Left cardiac atrium (tissue), 4 donors: ENCODE measurements at regions not wholly inside any gene's neighbourhood (a gene's known extent, or its start where the extent isn't known, plus 50 kb on each side); places are given as distances from the start of the nearest gene placed in this dataset.
A peak's percentile ranks its signal among the peaks of the same experiment; 100 is the strongest.
"Not testable (repeated sequence)": the region's sequence is repeated elsewhere in the genome, so short reads cannot be mapped to it uniquely, and the experiment has no call there.

Source experiments
- ATAC-seq, 2 donors: fragments of 200-7000 bp; cut with Tn5 transposase; one replicate each; pipeline ENCODE4 v1.9.1; 2020; ENCODE audit warnings: mild to moderate bottlenecking in 2 of 2, moderate library complexity in 2 of 2
- DNase-seq: peaks from one replicate; pipeline ENCODE4 v3.0.0-alpha.2; 2020
- intact Hi-C, 2 donors: fragments of 100-400 bp; cut with DNase I; formaldehyde crosslinking; loops; one replicate each; pipeline versions ENCODE4 v1.14.1 to v1.15.1; 2022 to 2023
- donor health status: DM: no; HTN: yes; CAD: no.
- donor health status: DM: no; HTN: yes; CAD: no; lungs with severe emphysema.
- donor health status: DM: yes; HTN: yes; CAD: no.
- donor health status: Dilated cardiomyopathy.

GRCh38 chr13:18874875-18875789 is 306.5 kb downstream of the TUBA3C start:
- DNase-seq (peak; percentile 18), ATAC-seq (peak; percentile 33 to 38)
- intact Hi-C loops: not testable (repeated sequence)

DNA sequence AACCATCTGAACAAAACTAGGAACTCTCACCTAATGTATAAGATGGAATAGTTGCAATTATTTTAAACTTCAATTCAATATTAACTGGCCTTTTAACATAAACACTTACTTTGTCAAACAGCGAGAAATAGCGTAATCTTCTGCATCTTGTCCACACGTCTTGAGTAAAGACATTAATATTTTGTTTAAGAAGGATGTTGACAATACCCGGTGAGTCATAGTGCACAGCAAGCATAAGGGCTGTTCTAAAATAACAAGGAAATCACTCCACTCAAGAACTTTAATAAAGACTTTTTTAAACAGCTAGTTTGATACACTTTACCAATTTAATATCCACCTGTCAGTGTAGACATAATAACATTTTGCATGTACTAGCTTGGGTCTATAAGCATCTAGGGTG is 311.1 kb downstream of the TUBA3C start:
- intact Hi-C loops, ATAC-seq, DNase-seq: not testable (repeated sequence)

GRCh38 chr13:18869365-18869764 is 312.3 kb downstream of the TUBA3C start:
- DNase-seq, ATAC-seq, intact Hi-C loops: not testable (repeated sequence)

DNA sequence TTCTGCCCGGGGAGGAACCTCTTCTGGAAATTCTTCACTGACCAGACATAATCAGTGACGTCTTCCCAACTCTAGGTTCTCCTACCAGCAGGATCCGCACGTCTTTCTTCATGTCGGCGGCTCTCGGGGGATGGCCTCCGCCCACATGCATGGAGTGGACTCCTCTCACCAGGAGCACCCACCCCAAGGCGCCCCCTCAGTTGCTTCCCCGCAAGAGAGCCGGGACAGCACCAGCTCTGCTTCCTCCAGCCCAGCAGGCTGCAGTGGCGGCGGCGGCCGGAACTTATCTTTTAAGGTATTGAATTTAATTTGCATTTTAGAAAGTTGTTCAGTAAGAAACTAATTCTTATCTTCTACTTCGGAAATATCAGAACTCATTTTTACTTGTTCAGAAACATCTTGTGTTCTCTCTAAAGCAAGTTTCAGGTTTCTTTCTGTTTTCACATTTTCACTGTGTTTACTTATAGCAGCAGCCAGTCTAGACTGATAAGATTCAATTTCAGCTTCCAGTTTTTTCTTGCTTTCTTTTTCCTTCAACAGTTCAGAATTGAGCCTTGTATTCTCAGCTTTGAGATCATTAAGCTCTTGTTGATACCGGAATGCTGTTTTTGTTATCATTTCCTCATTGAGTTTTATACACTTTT is 343.5 kb downstream of the TUBA3C start:
- DNase-seq, ATAC-seq, intact Hi-C loops: not testable (repeated sequence)

DNA sequence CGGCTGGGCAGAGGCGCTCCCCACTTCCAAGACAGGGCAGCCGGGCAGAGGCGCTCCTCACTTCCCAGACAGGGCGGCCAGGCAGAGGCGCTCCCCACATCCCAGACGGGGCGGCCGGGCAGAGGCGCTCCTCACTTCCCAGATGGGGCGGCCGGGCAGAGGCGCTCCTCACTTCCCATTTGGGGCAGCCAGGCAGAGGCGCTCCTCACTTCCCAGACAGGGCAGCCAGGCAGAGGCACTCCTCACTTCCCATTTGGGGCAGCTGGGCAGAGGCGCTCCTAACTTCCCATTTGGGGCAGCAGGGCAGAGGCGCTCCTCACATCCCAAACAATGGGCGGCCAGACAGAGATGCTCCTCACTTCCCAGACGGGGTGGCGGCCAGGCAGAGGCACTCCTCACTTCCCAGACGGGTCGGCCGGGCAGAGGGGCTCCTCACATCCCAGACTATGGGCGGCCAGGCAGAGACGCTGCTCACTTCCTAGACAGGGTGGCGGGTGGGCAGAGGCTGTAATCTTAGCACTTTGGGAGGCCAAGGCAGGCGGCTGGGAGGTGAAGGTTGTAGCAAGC is 344.4 kb downstream of the TUBA3C start:
- DNase-seq, intact Hi-C loops, ATAC-seq: not testable (repeated sequence)

DNA sequence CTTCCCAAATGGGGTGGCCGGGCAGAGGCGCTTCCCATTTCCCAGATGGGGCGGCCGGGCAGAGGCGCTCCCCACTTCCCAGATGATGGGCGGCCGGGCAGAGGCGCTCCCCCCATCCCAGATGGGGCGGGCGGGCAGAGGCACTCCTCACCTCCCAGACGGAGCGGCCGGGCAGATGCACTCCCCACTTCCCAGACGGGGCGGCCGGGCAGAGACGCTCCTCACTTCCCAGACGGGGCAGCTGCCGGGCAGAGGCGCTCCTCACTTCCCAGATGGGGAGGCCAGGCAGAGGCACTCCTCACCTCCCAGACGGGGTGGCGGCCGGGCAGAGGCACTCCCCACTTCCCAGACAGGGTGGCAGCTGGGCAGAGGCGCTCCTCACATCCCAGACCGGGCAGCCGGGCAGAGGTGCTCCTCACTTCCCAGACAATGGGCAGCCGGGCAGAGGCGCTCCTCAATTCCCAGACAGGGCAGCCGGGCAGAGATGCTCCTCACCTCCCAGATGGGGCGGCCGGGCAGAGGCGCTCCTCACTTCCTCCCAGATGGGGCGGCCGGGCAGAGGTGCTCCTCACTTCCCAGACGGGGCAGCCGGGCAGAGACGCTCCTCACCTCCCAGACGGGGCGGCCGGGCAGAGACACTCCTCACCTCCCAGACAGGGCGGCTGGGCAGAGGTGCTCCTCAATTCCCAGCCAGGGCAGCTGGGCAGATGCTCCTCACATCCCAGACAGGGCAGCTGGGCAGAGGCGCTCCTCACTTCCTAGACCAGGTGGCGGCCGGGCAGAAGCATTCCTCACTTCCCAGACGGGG is 345.0 kb downstream of the TUBA3C start:
- intact Hi-C loops, DNase-seq, ATAC-seq: not testable (repeated sequence)

- ATAC-seq, intact Hi-C loops, DNase-seq: not testable (repeated sequence)
Measured at GRCh38 chr13:18835754-18836153, 345.9 kb downstream of the TUBA3C start.

DNA sequence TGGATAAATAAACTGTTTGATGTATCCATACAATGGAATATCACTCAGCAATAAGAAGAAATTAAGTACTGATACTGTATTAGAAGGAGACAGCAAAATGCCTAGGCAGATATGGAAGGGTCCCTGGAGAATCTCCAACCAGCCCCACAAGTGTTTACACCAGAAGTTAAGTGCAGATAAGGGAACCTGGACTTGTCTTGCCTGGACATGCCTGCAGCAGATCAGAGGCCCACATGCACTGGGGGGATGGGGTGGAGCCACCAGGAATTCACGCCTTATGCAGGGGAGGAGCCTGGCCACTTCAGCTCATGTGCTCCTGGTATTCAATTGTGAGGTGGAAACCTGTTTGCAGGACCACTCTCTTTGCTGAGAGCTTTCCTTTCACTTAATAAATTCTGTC is 356.9 kb downstream of the TUBA3C start:
- intact Hi-C loops, DNase-seq, ATAC-seq: not testable (repeated sequence)

DNA sequence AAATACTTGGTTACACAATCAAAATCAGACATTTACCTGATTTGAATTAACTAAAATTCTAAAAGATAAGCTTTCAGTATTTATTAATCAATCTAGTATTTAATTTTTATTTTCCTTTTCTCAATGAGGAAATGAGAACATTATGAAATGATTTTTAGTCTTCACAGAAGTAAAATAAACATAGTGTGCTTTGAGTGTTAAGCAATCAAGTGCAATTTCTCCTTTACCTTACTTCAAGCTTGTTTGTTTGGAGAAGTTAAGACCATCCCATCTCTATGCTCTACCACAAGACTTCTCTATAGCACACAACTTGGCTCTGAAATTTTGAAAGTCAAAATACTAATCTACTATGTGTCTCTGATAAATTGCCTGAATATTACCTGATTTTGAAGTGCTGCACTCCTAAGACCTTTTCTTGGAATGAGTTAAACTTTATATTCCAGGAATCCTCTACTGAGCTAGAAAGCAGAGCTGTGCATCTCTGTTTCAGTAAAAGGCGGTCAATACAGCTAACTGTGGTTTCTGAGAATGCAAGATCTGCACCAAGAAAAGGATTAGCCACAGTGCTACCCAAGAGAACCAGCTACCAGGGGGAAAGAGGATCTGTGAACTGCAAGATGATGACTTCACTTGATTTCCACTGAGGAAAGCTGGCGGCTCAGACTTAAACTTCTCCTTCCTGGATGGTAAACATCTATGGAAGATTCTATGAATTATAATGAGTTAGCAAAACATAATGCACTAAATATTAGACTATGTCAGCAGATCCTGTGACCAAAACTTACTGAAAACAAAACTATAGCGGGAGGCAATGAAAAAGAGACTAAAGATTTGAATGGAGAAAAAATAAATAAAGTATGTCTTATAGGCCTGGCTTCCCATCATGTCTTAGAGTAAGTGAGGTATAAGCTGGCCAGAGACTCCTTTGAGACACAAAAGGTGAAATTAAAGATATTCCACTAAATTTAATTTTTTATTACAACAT is 358.7 kb downstream of the TUBA3C start:
- intact Hi-C loops, ATAC-seq, DNase-seq: not testable (repeated sequence)

DNA sequence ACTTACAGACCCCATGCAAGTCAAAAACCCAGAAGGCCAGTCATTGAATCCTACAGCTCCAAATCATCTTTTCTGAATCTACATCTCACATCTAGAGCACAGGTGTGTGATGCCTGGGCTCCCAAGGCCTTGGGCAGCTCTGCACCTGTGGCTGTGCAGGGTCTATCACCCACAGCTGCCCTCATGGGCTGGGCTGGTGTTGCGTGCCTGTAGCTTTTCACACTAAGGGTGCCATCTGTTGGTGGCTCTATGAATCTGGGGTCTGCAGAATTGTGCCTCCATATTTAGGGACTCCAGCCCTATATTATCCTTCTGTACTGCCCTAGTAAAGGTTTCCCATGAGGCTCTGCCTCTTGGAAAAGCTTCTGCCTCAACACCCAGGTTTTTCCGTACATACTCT is 407.6 kb downstream of the TUBA3C start:
- DNase-seq, intact Hi-C loops, ATAC-seq: not testable (repeated sequence)

DNA sequence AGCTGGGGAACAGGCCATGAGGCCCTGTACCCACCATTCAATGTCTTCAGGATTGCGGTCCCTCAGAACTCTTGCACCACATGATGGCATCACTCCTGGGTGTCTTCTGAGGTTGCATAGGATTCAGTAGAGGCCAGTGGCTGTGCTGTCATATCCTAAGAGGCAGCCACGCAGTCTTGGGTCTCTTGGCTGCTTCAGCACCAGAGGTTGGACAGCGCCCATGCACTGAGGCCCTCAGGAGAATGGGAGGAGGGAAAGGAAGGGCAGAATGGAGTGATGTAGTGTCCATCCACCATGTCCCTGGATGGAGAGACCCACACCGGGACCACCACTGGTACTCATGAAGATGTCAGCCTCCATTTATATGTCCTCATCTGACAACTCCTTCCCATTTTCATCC is 439.9 kb downstream of the TUBA3C start:
- ATAC-seq, intact Hi-C loops, DNase-seq: not testable (repeated sequence)

GRCh38 chr13:18739310-18739709 is 442.3 kb downstream of the TUBA3C start:
- DNase-seq (no peak), ATAC-seq (no peak)
- intact Hi-C loops: no loop called here

- DNase-seq: peak; percentile 34
- intact Hi-C loops, ATAC-seq: not testable (repeated sequence)
Measured at GRCh38 chr13:18738086-18738485, 443.5 kb downstream of the TUBA3C start.

DNA sequence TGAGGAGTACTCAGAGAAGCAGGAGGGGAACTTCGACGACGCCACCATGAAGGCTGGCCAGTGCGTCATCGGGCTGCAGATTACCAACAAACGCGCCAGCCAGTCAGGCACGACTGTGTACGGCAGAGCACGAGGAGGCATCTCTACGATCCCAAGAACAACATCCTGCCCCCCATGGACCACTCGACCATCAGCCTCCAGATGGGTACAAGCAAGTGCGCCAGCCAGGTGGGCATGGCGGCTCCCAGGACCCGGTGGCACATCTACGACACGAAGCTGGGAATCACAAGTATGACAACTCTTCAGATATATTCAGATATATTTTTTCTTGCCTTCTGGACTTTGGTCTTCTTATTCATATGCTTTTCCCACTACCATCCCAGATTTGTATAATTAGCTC is 454.5 kb downstream of the TUBA3C start:
- ATAC-seq, DNase-seq, intact Hi-C loops: not testable (repeated sequence)

DNA sequence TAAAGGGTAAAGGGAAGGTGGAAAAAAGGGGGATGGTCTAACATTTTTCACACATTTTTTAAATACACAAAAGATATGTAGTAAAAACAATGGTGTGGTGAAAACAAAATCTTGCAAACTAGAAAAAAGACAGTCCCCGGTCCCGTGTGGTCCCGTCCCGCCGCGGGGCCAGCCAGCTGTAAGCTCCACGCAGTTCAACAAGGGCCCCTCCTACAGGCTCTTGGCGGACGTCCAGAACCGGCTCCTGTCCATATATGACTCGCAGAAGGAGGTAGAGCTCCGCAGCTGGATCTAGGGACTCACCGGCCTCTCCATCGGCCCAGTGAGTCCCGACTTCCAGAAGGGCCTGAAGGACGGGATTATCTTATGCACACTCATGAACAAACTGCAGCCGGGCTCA is 455.1 kb downstream of the TUBA3C start:
- ATAC-seq, intact Hi-C loops, DNase-seq: not testable (repeated sequence)

- intact Hi-C loops, DNase-seq, ATAC-seq: not testable (repeated sequence)
Measured at GRCh38 chr13:18725242-18725822, 456.3 kb downstream of the TUBA3C start.

DNA sequence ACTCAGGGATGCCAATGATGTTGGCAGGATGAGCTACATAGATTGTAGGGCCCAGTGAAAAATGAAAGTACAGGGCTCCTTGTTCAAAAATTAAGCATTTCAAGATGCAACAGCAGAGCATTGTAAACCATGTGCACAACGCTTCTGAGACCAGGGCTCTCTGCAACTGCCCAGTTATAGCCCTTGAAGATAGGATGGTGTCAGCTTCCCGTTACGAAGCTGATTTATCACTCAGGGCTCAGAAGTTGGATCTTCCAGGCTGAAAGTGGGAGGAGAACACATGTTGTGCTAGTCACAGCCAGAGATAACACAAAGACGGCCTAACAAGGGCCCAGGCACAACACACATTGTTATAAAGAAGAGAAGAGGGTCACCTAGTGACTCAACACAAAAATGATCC is 466.7 kb downstream of the TUBA3C start:
- ATAC-seq (no peak), DNase-seq (no peak)
- intact Hi-C loops: no loop called here
